ENCODE measurements at regions not wholly inside any gene's neighbourhood (a gene's known extent, or its start where the extent isn't known, plus 50 kb on each side); places are given as distances from the start of the nearest gene placed in this dataset.
"Not testable (repeated sequence)": the region's sequence is repeated elsewhere in the genome, so short reads cannot be mapped to it uniquely, and the experiment has no call there.

DNA sequence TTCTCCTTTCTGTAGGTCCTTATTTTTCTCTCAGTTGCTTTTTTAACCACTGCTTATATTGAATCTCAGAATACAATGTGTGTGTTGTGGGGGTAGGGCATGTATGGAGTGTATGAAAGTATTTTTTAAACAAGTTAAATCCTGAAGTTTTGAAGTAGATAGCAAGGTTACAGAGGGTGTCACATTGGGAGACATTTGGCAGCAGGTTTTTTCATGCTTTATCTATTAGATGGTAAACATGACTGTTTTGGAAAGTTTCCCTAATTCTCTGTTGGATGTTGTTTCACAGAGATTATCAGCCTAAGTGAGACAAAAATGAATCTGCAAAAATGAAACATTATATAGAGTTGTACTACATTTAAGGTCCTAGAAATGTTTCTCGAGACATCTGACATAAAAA, 190.6 kb upstream of the ARPP21 start:
- DNase-seq: no peak

DNA sequence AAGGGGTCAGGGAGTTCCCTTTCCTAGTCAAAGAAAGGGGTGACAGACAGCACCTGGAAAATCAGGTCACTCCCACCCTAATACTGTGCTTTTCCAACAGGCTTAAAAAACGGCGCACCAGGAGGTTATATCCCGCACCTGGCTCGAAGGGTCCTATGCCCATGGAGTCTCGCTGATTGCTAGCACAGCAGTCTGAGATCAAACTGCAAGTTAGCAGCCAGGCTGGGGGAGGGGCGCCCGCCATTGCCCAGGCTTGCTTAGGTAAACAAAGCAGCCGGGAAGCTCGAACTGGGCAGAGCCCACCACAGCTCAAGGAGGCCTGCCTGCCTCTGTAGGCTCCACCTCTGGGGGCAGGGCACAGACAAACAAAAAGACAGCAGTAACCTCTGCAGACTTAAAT, 184.5 kb upstream of the ARPP21 start:
- DNase-seq: not testable (repeated sequence)

DNA sequence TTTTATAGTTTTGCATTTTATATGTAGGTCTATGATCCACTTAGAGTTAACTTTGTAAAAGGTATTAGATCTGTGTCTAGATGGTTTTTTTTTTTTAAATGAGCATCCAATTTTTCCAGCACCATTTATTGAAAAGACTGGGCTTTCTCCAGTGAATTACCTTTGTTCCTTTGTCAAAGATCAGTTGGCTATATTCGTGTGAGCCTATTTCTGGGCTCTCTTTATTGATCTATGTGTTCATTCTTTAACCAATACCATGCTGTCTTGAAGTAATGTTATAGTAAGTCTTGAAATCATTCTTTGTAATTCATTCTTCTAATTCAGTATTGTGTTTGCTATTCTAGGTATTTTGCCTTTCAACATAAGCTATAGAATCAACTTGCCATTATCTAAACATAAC, 165.4 kb upstream of the ARPP21 start:
- DNase-seq: no peak

DNA sequence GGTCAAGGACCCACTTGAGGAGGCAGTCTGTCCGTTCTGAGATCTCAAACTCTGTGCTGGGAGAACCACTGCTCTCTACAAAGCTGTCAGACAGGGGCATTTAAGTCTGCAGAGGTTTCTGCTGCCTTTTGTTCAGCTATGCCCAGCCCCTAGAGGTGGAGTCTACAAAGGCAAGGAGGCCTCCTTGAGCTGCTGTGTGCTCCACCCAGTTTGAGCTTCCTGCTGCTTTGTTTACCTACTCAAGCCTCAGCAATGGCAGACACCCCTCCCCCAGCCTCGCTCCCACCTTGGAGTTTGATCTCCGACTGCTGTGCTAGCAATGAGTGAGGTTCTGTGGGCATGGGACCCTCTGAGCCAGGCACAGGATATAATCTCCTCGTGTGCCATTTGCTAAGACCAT, 156.8 kb upstream of the ARPP21 start:
- DNase-seq: not testable (repeated sequence)

DNA sequence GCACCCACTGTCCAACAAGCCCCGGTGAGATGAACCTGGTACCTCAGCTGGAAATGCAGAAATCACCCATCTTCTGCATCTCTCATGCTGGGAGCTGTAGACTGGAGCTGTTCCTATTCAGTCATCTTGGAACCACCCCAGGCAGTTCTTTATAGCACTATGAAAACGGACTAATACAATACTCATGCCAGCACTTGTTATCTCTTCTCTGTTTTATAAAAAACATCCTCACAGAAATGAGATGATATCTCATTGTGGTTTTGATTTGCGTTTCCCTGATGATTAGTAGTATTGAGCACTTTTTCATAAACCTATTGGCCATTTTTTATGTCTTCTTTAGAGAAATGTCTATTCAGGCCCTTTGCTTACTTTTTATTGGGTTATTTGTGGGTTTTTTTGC, 156.2 kb upstream of the ARPP21 start:
- DNase-seq: no peak

DNA sequence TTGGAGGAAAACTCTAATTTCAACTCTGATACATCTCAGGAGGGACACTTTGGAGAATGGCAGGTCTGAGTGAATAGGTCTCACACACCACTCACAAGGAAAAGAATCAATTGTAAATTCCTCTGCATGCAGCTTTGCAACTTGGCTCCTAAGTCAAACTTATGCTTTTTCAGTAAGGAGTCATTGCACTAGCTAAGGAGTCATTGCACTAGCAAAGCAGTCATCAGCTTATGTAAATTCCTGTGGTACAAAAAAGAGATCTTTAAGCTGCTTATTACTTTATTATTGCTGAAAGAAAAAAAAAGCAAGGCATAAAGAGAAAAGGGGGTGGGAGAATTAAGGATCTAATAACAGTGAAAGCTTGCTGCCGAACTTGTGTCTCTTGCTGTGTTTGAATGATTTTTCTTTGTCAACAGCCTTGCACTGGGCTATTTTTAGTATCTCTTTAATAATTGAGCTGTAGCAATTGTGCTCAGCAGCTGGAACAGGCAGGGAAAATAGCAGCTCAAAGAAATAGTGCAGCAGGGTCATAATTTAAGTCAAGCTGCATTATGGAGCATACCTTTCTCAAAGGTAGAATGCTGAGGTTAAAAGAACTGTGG, 154.3 kb upstream of the ARPP21 start:
- DNase-seq: no peak

DNA sequence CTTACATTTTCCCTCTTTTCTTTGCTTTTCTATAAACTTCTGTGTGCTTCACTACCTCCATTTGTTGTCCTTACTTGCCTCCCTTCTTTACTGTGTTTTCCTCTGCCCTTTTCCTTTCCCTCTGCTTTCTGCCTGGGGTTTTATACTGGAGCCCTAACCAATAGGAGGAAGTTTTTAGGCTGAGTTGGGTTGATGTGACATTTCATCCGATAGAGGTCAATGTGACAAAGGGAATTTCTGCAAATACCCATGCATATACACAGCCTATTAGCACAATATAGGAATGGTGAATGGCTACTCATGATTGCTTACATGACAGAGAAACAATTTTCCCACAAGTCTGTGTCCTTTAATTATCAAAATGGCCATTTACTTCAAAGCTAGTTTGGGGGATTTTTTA, 153.0 kb upstream of the ARPP21 start:
- no peak for DNase-seq

DNA sequence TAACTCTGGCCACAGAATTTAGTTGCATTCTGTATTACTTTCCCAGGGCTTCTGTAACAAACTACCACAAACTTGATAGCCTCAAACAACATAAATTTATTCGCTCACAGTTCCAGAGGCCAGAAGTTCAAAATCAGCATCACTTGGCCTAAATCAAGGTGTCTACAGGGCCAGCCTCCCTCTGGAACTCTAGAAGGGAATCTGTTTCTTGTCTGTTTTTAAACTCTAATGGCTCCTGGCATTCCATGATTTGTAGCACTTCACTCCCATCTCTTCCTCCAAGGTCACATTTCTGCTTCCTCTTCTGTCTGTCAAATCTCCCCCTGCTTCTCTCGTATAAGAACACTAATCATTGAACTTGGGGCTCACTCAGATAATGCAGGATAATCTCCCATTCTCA, 151.9 kb upstream of the ARPP21 start:
- DNase-seq: no peak

DNA sequence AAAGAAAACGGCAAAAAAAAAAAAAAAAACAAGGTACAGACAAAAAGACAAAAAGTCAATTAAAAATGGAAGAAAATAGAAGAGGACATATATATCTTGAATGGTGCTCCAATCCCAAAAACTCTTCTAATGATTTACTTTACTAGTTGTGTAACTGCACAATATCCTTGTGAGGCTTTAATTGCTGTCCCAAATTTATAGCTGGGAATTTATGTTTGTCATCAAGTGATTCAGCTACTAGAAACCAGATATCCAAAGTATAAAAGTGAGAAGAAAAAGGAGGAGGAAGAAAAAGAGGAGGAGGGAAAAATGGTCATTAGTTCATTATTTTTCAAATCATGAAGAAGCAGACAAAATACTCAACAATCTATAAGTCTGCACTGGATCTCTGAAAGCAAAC, 150.8 kb upstream of the ARPP21 start:
- DNase-seq: no peak

DNA sequence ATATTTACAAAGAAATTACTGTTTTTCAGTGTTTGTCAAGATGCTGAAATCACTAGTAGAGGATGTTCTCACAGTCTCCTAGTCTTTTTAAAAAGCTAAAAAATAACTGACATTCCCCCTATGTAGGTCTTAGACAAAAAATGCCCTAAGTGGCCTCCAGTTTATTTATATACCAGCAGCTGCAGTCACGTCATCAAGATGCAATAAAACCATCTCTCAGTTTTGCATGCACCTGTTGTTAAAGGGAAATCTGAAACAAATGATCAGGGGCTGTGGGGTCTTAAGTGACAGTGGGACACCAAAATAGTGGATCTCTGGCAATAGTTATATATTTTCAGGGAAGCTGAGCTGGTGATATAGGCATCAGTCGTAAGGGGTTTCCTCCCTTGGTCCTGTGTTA, 146.5 kb upstream of the ARPP21 start:
- no peak for DNase-seq

DNA sequence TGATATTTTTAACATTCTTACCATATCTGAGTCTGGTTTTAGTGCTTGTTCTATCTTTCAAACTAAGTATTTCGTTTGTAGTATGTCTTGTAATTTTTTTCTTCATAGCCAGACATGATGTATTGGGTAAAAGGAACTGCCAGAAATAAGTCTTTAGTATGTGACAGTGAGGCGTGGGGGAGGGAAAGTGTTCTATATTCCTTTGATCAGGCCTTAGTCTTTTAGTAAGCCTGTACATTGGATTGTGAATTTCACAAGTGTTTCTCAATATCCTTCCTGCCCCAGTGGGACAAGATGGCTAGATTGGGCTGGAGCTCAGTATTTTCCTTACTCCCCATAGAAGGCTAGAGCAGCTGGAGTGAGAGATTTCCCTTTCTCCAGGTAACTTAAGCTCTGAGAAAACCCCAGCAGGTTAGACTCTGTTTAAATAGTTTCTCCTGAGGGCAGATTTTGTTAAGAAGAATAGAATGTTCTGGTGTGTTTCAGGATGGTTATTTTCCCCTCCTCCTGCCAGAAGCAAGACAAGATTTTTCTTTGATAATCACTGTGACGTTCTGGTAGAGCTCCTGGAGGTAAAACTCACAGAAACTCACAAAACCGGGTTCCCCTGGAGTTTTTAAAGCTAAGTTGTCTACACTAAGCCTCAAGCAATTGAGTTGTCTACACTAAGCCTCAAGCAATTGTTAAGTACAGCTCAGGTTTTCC, 140.7 kb upstream of the ARPP21 start:
- no peak for DNase-seq

DNA sequence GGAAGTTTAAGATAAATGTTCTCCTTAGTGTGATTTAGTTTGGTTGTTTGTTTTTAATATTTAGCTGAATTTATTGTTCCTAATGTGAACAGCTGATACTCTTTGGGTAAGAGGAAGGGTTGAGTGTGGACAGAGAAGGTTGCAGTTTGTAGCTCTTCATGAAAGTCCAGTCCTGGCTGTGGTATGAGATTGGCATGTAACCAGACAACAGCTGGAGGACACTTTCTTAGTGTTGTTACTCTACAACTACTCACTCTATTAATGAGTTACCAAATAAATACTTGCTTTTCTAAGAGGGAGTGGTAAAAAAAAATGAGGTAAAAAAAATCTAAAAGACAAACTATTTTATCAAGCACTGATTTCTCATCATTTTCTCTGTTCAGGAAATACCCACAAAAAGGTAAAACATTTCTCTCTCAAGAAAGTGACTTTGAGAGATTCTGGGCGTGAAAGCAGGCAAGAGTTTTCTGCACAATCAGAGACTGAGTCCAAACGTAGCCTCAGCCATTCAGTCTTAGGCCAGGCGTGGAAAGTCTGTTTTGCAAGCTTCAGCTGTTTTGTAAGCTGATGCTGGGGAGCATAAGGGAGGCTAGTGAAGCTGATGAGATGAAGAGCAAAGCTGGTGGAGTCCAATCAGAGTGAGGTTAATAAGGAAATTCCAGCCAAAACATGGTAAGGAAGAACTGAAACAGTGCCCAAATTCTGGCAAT, 138.5 kb upstream of the ARPP21 start:
- DNase-seq: no peak

DNA sequence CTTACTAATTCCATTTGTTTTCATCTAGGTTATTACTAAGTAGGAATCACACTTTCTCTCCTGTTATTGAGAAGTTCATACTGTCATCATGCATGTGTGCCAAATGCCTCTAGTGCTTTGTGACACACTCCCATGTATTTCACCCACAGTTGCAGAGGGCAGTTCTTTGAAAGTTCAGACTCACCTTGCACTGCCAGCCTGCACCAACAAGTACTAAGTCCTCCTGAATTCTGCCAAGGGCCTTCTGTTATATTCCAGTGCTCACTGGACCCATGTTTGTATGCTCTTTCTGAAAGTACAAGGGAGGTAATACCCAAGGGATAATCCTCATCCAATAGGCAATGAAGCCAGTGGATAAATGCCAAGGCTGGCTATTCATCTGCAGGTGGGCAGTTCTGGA, 136.6 kb upstream of the ARPP21 start:
- no peak for DNase-seq

DNA sequence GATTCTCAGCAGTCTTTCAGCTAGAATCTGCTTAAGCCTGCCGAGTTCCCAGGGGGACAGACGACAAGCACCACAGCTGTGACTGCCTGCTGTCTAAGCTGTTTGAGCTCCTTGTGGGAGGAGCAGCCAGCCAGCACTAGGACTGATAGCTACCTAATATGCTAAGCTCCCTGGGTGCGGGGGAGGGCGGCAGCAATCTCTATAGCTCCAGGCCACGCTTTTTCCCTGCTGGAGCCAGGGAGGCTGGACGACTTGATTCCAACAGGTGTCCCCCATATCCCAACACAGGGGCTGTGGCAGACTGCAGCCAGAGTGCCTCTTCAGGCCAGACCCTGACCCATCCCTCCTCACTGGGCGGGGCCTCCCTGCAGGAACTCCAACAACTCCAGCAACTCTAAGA, 134.1 kb upstream of the ARPP21 start:
- DNase-seq: no peak

DNA sequence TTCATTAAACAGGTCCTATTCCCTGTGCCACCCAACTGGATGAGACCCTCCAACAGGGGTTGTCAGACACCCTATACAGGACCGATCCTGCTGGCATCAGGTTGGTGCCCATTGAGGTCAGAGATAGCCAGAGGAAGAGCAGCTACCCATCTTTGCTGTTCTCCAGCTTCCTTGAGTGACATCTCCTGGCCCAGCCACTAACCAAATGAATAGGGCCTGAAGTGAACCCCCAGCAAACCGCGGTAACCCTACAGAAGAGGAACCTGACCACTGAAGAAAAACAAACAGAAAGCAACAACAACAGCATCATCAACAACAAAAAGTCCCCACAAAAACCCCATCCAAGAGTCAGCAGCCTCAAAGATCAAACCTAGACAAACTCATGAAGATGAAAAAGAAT, 133.6 kb upstream of the ARPP21 start:
- DNase-seq: no peak

DNA sequence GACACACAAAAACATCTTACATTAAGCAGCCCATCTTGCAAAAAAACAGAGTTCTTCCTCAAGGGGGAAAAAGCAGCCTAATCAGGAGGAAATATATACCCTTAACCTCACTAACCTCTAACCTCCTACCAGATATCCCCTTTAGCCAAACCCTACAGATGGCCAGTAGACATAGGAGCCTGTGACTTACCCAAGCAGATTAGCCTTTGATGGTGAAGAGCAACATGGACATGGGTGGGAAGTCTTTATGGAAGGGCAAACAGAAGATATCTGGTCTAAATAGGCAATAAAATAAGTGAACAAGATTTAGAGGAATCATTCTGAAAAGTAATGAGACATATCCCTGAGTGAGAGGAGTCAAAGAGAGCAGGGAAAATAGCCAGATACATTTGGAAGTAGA, 119.4 kb upstream of the ARPP21 start:
- DNase-seq: no peak

DNA sequence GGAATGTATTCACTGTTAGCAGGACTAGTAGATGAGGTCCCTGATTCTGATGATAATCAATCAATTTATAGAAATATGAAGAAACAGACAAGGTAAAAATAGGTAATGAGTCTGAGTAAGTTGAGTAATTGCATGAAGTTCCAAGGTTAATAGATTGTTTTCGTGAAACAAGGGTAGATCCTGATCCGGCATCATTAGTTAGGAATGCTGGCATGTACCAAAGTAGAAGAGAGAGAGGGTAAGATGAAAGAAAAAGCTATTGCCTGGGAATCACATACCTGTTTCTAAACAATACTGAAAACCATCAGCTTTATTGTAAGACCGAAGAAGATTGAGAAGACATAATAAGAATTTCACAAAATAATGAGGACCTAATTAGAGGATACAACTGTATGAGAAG, 118.1 kb upstream of the ARPP21 start:
- no peak for DNase-seq

DNA sequence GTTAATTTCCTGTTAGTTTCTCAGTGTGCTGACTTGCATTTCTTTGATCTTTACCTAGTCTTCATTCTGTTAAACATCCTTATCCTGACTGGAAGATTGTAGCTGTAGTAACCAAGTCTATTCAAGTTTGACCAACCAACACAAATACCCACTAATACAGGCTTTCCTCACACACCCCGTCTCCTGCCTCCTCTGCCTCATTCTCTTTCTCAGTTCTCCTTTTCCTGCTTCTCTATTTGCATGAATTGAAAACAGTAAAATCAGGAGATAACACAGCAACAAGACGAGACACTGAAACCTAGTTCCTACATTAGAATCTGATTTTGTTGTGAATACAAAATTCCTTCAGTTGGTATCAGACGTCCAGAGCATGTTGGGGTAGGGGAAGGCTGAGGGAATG, 116.9 kb upstream of the ARPP21 start:
- DNase-seq: no peak

DNA sequence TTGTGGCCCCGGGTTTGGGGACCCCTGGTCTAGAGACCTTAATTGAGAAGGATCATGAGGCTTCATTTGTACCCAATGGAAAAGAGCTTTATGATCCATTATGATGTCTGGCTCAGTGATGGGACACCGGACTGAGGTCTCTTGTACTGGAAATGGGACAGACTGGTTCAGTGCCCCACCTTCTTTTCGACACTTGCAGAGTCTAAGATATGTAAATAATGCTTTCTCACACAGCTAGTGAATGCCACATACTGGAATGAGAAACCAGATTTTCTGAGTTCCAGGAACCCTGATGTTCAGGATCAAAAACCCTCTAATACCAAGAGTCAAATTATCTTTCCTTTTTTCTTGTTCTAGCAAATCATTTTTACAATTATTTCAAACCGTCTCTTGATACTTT, 116.3 kb upstream of the ARPP21 start:
- DNase-seq: no peak

DNA sequence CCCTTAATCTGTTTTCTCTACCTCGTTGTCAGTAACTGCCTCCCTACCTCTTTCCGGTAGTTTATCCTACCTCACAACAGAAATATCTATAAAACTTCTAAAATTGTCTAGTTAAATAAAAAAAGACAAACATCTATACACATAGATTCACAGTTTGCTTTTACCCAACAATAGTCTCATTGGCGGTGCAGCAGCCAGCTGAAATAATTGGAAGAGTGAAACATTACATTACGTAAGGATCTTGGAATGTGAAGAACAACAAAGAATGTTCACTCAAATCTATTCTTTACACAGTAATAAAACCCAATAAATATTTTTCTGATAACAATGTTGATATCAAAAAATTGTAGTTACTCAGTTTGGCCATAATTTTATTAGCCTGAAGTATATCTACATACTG, 115.5 kb upstream of the ARPP21 start:
- no peak for DNase-seq

DNA sequence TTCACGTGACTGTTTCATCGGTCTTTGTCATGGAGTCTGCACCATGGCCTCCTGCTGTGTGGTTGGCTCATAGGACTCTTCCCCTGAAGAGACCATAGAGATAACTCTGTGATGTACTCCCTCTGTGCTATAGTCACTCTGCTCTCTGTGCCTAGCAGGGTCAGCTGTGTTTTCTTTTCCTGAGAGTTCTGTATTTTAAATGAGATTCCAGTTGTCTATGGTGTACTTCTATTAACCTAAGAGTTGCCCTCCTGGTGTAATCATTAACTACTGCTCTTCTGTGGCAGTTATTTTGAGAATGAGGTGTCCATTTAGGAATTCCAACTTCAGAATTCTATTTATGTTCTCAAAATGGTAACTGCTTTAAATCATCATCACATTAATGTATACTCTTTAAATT, 114.5 kb upstream of the ARPP21 start:
- DNase-seq: no peak

DNA sequence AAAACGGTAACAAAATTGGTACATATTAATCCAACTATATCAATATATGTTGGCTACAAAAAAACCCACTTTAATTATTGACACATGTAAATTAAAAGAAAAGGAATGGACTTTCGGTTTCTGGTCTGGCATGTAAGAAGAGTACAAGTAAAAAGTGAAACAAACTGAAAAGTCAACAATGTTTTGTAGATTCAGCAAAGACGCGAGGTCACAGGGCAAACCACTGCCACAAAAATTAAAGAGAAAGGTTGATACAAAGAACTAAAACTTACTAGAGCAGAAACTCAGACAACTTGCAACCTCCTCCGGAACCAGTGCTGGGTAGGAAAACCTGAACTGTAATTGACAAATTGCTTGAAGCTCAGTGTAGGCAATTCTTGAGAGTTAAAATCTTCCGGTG, 110.6 kb upstream of the ARPP21 start:
- DNase-seq: no peak

DNA sequence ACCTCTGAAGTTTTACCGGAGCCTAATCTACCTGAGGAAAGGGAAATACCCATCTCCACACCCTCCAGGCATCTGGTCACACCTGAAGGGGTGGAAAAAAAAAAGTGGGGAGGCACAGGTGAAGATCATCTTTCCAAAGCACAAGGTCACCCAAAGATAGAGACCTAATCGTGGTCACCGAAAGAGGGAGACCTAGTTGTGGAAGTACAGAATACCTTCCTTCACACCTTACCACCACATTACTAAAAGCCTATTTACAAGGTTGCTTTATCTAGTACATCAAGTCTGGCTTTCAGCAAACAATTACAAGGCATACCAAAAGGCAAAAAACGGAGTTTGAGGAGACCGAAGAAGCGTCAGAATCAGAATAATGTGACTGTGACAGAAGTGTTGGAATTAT, 110.0 kb upstream of the ARPP21 start:
- no peak for DNase-seq

DNA sequence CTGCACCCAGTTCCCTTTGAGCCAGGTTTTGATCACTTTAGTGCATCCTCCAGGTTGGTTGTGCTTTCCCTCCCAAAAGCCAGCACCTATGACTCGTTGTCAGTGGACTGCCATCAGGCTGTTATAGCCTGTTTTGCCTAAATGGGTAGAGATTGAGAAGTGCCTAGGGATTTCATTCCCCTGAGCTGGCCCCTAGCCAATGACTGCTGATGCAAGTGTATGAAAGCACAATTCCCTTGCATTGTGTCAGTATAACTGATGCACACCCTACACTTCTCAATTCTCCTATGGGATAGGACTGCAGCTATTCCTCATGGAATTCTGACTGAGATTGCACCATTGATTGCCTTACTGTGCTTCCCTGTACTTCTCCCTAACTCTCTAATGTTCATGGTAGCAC, 102.1 kb upstream of the ARPP21 start:
- no peak for DNase-seq

DNA sequence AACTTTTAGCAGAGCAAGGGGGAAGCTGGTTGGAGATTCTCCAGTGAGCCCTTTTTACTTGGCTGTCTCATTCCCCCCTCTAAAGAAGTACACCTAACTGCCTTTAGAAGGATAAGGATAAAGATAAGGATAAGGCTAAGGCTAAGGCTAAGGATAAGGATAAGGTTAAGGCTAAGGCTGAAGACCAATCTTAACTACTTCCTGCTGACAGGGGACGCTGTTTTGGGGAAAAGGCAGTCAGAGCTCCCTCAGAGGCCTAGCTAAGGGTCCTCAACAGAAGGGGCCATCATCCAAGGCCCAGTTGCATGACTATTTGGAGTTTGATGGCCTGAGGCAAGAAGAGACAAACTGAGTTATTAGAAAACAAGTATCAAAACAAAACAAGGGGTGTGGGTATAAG, 94.3 kb upstream of the ARPP21 start:
- no peak for DNase-seq
